Naive B cell (primary cell): ENCODE measurements at regions not wholly inside any gene's neighbourhood (a gene's known extent, or its start where the extent isn't known, plus 50 kb on each side); places are given as distances from the start of the nearest gene placed in this dataset.
A peak's percentile ranks its signal among the peaks of the same experiment; 100 is the strongest.

Source experiments
- ATAC-seq, 2 donors: fragments of 150-1000 bp; cut with Tn5 transposase; 2 replicates each; pipeline ENCODE4 v1.10.0; 2021; ENCODE audit warnings: low read depth in 2 of 2, mild to moderate bottlenecking in 2 of 2, moderate library complexity in 2 of 2
- DNase-seq: peaks from one replicate; pipeline ENCODE4 v3.0.0; 2022
- H3K27ac Mint-ChIP-seq, 6 donors: one replicate each; pipeline ENCODE4 v1.8.0; 2020 to 2022; ENCODE audit warnings: mild to moderate bottlenecking in 6 of 6, mixed read lengths in 6 of 6, moderate library complexity in 5 of 6, inconsistent platforms in 2 of 6
- H3K27me3 Mint-ChIP-seq, 3 donors: one replicate each; pipeline ENCODE4 v1.8.0; 2021 to 2022; ENCODE audit warnings: mixed read lengths in 3 of 3, mild to moderate bottlenecking in 1 of 3
- H3K36me3 Mint-ChIP-seq, 2 donors: one replicate each; pipeline ENCODE4 v1.8.0; 2020 to 2022; ENCODE audit warnings: mixed read lengths in 2 of 2, inconsistent platforms in 1 of 2, mild to moderate bottlenecking in 1 of 2
- H3K4me1 Mint-ChIP-seq, 3 donors: one replicate each; pipeline ENCODE4 v1.8.0; 2020 to 2022; ENCODE audit warnings: mixed read lengths in 3 of 3, inconsistent platforms in 1 of 3, mild to moderate bottlenecking in 1 of 3, moderate library complexity in 1 of 3
- H3K4me3 Mint-ChIP-seq, 8 donors: one replicate each; pipeline ENCODE4 v1.8.0; 2020 to 2022; ENCODE audit warnings: mild to moderate bottlenecking in 8 of 8, mixed read lengths in 8 of 8, moderate library complexity in 8 of 8, inconsistent platforms in 2 of 8
- H3K9me3 Mint-ChIP-seq, 7 donors: one replicate each; pipeline ENCODE4 v1.8.0; 2020 to 2022; ENCODE audit warnings: mixed read lengths in 7 of 7, mild to moderate bottlenecking in 5 of 7, inconsistent platforms in 2 of 7, moderate library complexity in 1 of 7

DNA sequence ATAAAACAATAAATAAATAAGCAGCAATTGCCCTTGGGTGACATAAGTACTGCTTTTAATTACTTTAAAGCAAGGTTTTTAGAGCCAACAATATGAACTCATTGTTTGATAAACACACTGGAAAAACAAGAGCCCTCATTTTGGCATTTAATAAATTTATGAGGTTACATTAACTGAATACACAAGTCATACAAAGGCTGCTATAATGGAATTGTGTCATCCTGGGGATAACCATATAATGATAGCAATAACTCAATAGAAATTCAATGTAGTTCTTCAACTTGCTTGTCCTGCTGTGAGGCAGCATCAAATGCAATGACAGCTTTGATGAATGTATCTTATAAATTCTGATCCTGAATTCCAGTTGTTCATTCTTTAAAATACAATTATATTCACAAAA, 1512.5 kb downstream of the STIM2 start:
- peaks cover 0 to 10% (median 4%) of the 10 kb centered on the region in 7 donors for H3K9me3 Mint-ChIP-seq
- no peaks in the 10 kb centered on the region for H3K36me3 Mint-ChIP-seq
- ATAC-seq: no peak
- no peaks in the 10 kb centered on the region for H3K27me3 Mint-ChIP-seq
- no peak overlapping the region for H3K27ac Mint-ChIP-seq
- no peak overlapping the region for H3K4me3 Mint-ChIP-seq
- no peaks in the 10 kb centered on the region for H3K4me1 Mint-ChIP-seq
- DNase-seq: no peak

- peaks cover 2 to 10% (median 4%) of the 10 kb centered on the region in 7 donors for H3K9me3 Mint-ChIP-seq
- no peak overlapping the region for H3K4me3 Mint-ChIP-seq
- no peaks in the 10 kb centered on the region for H3K27me3 Mint-ChIP-seq
- H3K4me1 Mint-ChIP-seq: no peaks in the 10 kb centered on the region
- ATAC-seq (no peak), DNase-seq (no peak)
- H3K36me3 Mint-ChIP-seq: no peaks in the 10 kb centered on the region
- H3K27ac Mint-ChIP-seq: no peak overlapping the region
Measured at GRCh38 chr4:28373601-28374000, 1513.0 kb downstream of the STIM2 start.

GRCh38 chr4:28378109-28378830, 1517.6 kb downstream of the STIM2 start:
- Mint-ChIP-seq H3K36me3 (no peaks in the 10 kb centered on the region), H3K4me1 (no peaks in the 10 kb centered on the region), H3K9me3 (peaks cover 0 to 16% (median 7%) of the 10 kb centered on the region in 7 donors), H3K4me3 (no peak overlapping the region), H3K27ac (no peak overlapping the region), H3K27me3 (no peaks in the 10 kb centered on the region)
- ATAC-seq: no peak
- no peak for DNase-seq

DNA sequence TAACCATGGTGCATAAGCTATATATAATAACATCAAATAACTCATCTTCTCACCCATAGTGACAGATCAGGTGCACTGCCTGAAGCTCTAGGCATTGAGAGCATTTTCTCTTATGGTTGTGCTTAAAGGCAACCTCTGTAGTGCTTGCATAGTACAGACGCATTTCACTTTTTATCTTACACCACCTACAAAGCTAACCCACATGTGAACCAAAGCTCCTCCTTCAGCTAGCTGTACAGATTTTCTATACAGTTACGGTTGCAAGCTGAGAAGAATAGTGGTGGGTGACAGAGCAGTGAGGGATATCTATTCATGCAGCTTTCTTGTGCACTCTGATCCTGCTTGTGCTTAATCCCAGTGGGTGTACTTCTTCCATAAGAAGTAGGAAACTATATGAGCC, 1525.2 kb downstream of the STIM2 start:
- H3K4me3 Mint-ChIP-seq: peak overlapping the region in 1 of 8 donors; percentile 43
- H3K27me3 Mint-ChIP-seq: no peaks in the 10 kb centered on the region
- no peaks in the 10 kb centered on the region for H3K36me3 Mint-ChIP-seq
- ATAC-seq: no peak
- H3K27ac Mint-ChIP-seq: no peak overlapping the region
- peaks cover 0 to 8% (median 5%) of the 10 kb centered on the region in 7 donors for H3K9me3 Mint-ChIP-seq
- DNase-seq: no peak
- no peaks in the 10 kb centered on the region for H3K4me1 Mint-ChIP-seq

- H3K4me3 Mint-ChIP-seq: no peak overlapping the region
- no peak for ATAC-seq
- no peak for DNase-seq
- peaks cover 0 to 8% (median 2%) of the 10 kb centered on the region in 7 donors for H3K9me3 Mint-ChIP-seq
- no peaks in the 10 kb centered on the region for H3K36me3 Mint-ChIP-seq
- H3K27ac Mint-ChIP-seq: no peak overlapping the region
- no peaks in the 10 kb centered on the region for H3K27me3 Mint-ChIP-seq
- H3K4me1 Mint-ChIP-seq: no peaks in the 10 kb centered on the region
Measured at GRCh38 chr4:28386776-28387175, 1526.1 kb downstream of the STIM2 start.

- Mint-ChIP-seq H3K4me3 (no peak overlapping the region), H3K9me3 (peaks cover 0 to 7% (median 2%) of the 10 kb centered on the region in 7 donors), H3K27ac (no peak overlapping the region), H3K27me3 (no peaks in the 10 kb centered on the region), H3K4me1 (no peaks in the 10 kb centered on the region), H3K36me3 (no peaks in the 10 kb centered on the region)
- DNase-seq (no peak), ATAC-seq (no peak)
Measured at GRCh38 chr4:28388471-28388870, 1527.8 kb downstream of the STIM2 start.

- Mint-ChIP-seq H3K4me1 (no peaks in the 10 kb centered on the region), H3K27ac (no peak overlapping the region), H3K4me3 (no peak overlapping the region), H3K27me3 (no peaks in the 10 kb centered on the region), H3K9me3 (peaks cover 0 to 7% (median under 1%) of the 10 kb centered on the region in 7 donors), H3K36me3 (no peaks in the 10 kb centered on the region)
- no peak for DNase-seq
- no peak for ATAC-seq
Measured at GRCh38 chr4:28391877-28392276, 1531.2 kb downstream of the STIM2 start.

DNA sequence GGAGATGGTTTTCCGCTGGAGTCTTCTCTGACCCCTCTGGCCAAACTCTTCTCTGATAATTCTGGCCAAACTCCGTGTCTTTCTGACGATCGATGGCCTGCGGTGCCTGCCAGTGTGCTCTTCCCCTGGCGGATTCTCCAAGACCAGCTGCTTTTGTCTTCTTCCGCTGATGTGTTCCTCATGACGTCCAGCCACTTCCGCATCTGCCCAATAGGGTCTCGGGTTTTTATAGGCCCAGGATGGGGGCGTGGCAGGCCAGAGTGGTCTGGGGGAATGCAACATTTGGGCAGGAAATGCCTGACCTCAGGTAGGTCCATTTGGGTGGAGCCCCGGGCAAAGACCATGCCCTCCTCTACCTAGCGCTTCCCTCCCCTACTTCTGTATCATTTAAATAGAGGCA, 1542.1 kb downstream of the STIM2 start:
- Mint-ChIP-seq H3K9me3 (peaks cover 2 to 10% (median 5%) of the 10 kb centered on the region in 7 donors), H3K36me3 (no peaks in the 10 kb centered on the region), H3K27ac (no peak overlapping the region), H3K27me3 (no peaks in the 10 kb centered on the region), H3K4me3 (no peak overlapping the region), H3K4me1 (no peaks in the 10 kb centered on the region)
- DNase-seq (no peak), ATAC-seq (no peak)

DNA sequence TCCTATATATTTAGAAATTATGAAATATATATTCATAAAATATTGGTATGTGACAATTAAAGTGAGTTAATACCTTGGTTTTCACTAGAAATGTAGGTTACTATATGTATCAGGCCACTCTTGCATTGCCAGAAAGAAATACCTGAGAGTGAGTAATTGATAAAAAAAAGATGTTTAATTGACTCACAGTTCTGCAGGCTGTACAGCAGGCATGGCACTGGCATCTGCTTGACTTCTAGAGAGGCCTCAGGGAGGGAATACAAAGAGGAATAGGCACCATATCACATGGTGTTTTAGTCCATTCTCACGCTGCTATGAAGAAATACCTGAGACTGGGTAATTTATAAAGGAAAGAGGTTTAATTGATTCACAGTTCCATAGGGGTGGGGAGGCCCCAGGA, 1560.6 kb downstream of the STIM2 start:
- no peaks in the 10 kb centered on the region for H3K27me3 Mint-ChIP-seq
- H3K27ac Mint-ChIP-seq: no peak overlapping the region
- no peak overlapping the region for H3K4me3 Mint-ChIP-seq
- ATAC-seq (no peak), DNase-seq (no peak)
- H3K36me3 Mint-ChIP-seq: no peaks in the 10 kb centered on the region
- H3K4me1 Mint-ChIP-seq: no peaks in the 10 kb centered on the region
- H3K9me3 Mint-ChIP-seq: peaks cover 0 to 10% (median 0%) of the 10 kb centered on the region in 7 donors

DNA sequence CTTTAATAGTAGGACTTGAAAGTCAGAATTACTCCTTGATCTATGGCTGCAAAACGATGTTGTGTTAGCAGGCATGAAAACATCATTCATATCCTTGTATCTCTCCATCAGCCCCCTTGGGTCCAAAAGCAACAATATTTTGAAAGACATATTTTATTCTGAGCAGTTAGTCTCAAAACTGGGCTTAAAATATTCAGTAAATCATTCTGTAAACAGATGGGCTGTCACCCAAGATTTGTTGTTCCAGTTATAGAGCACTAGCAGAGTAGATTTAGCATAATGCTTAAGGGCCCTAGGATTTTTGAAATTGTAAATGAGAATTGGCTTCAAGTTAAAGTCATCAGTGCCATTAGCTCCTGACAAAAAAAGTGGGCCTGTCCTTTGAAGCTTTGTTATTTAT, 1565.6 kb downstream of the STIM2 start:
- no peak overlapping the region for H3K27ac Mint-ChIP-seq
- no peaks in the 10 kb centered on the region for H3K4me1 Mint-ChIP-seq
- no peaks in the 10 kb centered on the region for H3K36me3 Mint-ChIP-seq
- H3K27me3 Mint-ChIP-seq: no peaks in the 10 kb centered on the region
- no peak overlapping the region for H3K4me3 Mint-ChIP-seq
- ATAC-seq: no peak
- DNase-seq: no peak
- peaks cover 0 to 10% (median 4%) of the 10 kb centered on the region in 7 donors for H3K9me3 Mint-ChIP-seq

DNA sequence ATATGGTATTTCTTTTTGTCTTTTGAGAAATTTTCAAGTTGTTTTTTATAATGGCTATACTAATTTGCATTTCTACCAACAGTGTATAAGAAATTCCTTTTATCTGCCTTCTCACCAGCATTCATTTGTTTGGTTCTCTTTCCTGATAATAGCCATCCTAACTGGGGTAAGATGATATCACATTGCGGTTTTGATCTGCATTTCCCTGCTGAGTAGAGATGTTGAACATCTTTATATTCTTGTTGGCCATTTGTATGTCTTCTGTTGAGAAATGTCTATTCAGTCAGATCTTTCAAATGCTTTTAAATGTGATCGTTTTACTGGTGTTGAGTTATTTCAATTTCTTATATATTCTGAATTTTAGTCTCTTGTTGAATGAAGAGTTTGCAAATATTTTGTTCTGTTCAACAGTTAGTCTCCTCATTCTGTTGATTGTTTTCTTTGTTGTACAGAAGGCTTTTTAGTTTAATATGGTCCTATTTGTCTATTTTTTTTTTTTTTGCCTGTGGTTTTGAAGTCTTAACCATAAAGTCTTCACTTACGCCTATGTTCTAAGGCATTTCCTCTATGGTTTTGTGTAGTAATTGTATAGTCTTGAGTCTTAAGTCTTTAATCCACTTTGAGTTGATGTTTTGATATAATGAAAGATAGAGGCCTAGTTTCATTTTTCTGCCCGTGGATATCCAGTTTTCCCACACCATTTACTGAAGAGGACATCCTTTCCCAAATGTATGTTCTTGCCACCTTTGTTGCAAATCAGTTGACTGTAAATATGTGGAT, 1566.9 kb downstream of the STIM2 start:
- Mint-ChIP-seq H3K27ac (no peak overlapping the region), H3K27me3 (no peaks in the 10 kb centered on the region), H3K36me3 (no peaks in the 10 kb centered on the region), H3K4me1 (no peaks in the 10 kb centered on the region), H3K4me3 (no peak overlapping the region), H3K9me3 (peaks cover 0 to 5% (median 3%) of the 10 kb centered on the region in 7 donors)
- ATAC-seq (no peak), DNase-seq (no peak)

- H3K4me3 Mint-ChIP-seq: no peak overlapping the region
- H3K9me3 Mint-ChIP-seq: peaks cover 0 to 10% (median 2%) of the 10 kb centered on the region in 7 donors
- no peak overlapping the region for H3K27ac Mint-ChIP-seq
- DNase-seq: no peak
- no peaks in the 10 kb centered on the region for H3K36me3 Mint-ChIP-seq
- H3K4me1 Mint-ChIP-seq: no peaks in the 10 kb centered on the region
- H3K27me3 Mint-ChIP-seq: no peaks in the 10 kb centered on the region
- no peak for ATAC-seq
Measured at GRCh38 chr4:28432348-28433025, 1571.8 kb downstream of the STIM2 start.

GRCh38 chr4:28435314-28435713, 1574.7 kb downstream of the STIM2 start:
- H3K36me3 Mint-ChIP-seq: no peaks in the 10 kb centered on the region
- peaks cover 0 to 5% (median 0%) of the 10 kb centered on the region in 7 donors for H3K9me3 Mint-ChIP-seq
- H3K27me3 Mint-ChIP-seq: no peaks in the 10 kb centered on the region
- no peak for DNase-seq
- no peak for ATAC-seq
- H3K4me3 Mint-ChIP-seq: no peak overlapping the region
- H3K4me1 Mint-ChIP-seq: no peaks in the 10 kb centered on the region
- no peak overlapping the region for H3K27ac Mint-ChIP-seq
